ENCODE measurements at regions not wholly inside any gene's neighbourhood (a gene's known extent, or its start where the extent isn't known, plus 50 kb on each side); places are given as distances from the start of the nearest gene placed in this dataset.
"Not testable (repeated sequence)": the region's sequence is repeated elsewhere in the genome, so short reads cannot be mapped to it uniquely, and the experiment has no call there.

- not testable (repeated sequence) for TF ChIP-seq CTCF (conservative IDR thresholded peaks at IDR 0.05 in 1 of 2, IDR thresholded peaks at IDR 0.05 in 1 of 2; ENCODE audit: extremely low read depth in 1 of 2, insufficient read depth in 1 of 2, low read depth in 1 of 2, low read length in 2 of 2); EZH2 (IDR thresholded peaks at IDR 0.05; ENCODE audit: borderline replicate concordance, low read length)
Observed at GRCh38 chr15:77893246-77893645, 184.3 kb downstream of the TBC1D2B start.
